ENCODE measurements at regions not wholly inside any gene's neighbourhood (a gene's known extent, or its start where the extent isn't known, plus 50 kb on each side); places are given as distances from the start of the nearest gene placed in this dataset.

- H3K36me3 ChIP-seq (ENCODE audit: control insufficient read depth, low read length): no peaks in the 10 kb centered on the region
- no peaks in the 10 kb centered on the region for H3K4me1 ChIP-seq (ENCODE audit: control insufficient read depth, low read length)
- H3K79me2 ChIP-seq (ENCODE audit: control insufficient read depth, low read length): no peaks in the 10 kb centered on the region
- no peaks in the 10 kb centered on the region for H3K9me2 ChIP-seq (replicated peaks; ENCODE audit: control insufficient read depth, low read length)
- TF ChIP-seq CTCF (IDR thresholded peaks at IDR 0.05; ENCODE audit: low read depth, low read length, poor library complexity, severe bottlenecking) (no peak), EZH2phosphoT487 (IDR thresholded peaks at IDR 0.05; ENCODE audit: borderline replicate concordance, low read length) (no peak)
- H3K27me3 ChIP-seq (ENCODE audit: control insufficient read depth, low read length): no peaks in the 10 kb centered on the region
- no peaks in the 10 kb centered on the region for H3K9me3 ChIP-seq (ENCODE audit: control insufficient read depth, insufficient read depth, low read length)
- no peak overlapping the region for H3K4me3 ChIP-seq (ENCODE audit: low read length)
- no peaks in the 10 kb centered on the region for H3F3A ChIP-seq (ENCODE audit: control insufficient read depth, insufficient read depth)
- no peaks in the 10 kb centered on the region for H4K20me1 ChIP-seq (ENCODE audit: control insufficient read depth, insufficient read depth, low read depth, low read length)
- H3K27ac ChIP-seq (ENCODE audit: low read depth, low read length): no peak overlapping the region
- no peak overlapping the region for H3K4me2 ChIP-seq (ENCODE audit: low read length)
These were observed 188.1 kb downstream of the SLITRK5 start for GRCh38 chr13:87859261-87859660.

GRCh38 chr13:87867426-87867825 lies 196.3 kb downstream of the SLITRK5 start:
- H3F3A ChIP-seq (ENCODE audit: control insufficient read depth, insufficient read depth): no peaks in the 10 kb centered on the region
- no peak overlapping the region for H3K4me3 ChIP-seq (ENCODE audit: low read length)
- no peaks in the 10 kb centered on the region for H3K4me1 ChIP-seq (ENCODE audit: control insufficient read depth, low read length)
- no peak for TF ChIP-seq CTCF (IDR thresholded peaks at IDR 0.05; ENCODE audit: low read depth, low read length, poor library complexity, severe bottlenecking)
- no peak for TF ChIP-seq EZH2phosphoT487 (IDR thresholded peaks at IDR 0.05; ENCODE audit: borderline replicate concordance, low read length)
- H4K20me1 ChIP-seq (ENCODE audit: control insufficient read depth, insufficient read depth, low read depth, low read length): no peaks in the 10 kb centered on the region
- H3K36me3 ChIP-seq (ENCODE audit: control insufficient read depth, low read length): no peaks in the 10 kb centered on the region
- no peak overlapping the region for H3K27ac ChIP-seq (ENCODE audit: low read depth, low read length)
- no peaks in the 10 kb centered on the region for H3K9me3 ChIP-seq (ENCODE audit: control insufficient read depth, insufficient read depth, low read length)
- H3K9me2 ChIP-seq (replicated peaks; ENCODE audit: control insufficient read depth, low read length): no peaks in the 10 kb centered on the region
- H3K4me2 ChIP-seq (ENCODE audit: low read length): no peak overlapping the region
- H3K27me3 ChIP-seq (ENCODE audit: control insufficient read depth, low read length): no peaks in the 10 kb centered on the region
- no peaks in the 10 kb centered on the region for H3K79me2 ChIP-seq (ENCODE audit: control insufficient read depth, low read length)

- Histone ChIP-seq H3K4me1 (ENCODE audit: control insufficient read depth, low read length) (no peaks in the 10 kb centered on the region), H3K27me3 (ENCODE audit: control insufficient read depth, low read length) (no peaks in the 10 kb centered on the region), H3K27ac (ENCODE audit: low read depth, low read length) (no peak overlapping the region), H3K4me3 (ENCODE audit: low read length) (no peak overlapping the region), H3F3A (ENCODE audit: control insufficient read depth, insufficient read depth) (no peaks in the 10 kb centered on the region), H3K36me3 (ENCODE audit: control insufficient read depth, low read length) (no peaks in the 10 kb centered on the region), H3K4me2 (ENCODE audit: low read length) (no peak overlapping the region), H3K9me3 (ENCODE audit: control insufficient read depth, insufficient read depth, low read length) (no peaks in the 10 kb centered on the region), H4K20me1 (ENCODE audit: control insufficient read depth, insufficient read depth, low read depth, low read length) (no peaks in the 10 kb centered on the region), H3K79me2 (ENCODE audit: control insufficient read depth, low read length) (no peaks in the 10 kb centered on the region), H3K9me2 (replicated peaks; ENCODE audit: control insufficient read depth, low read length) (no peaks in the 10 kb centered on the region)
- TF ChIP-seq CTCF (IDR thresholded peaks at IDR 0.05; ENCODE audit: low read depth, low read length, poor library complexity, severe bottlenecking): no peak
These were observed 197.6 kb downstream of the SLITRK5 start for GRCh38 chr13:87868731-87869130.

- Histone ChIP-seq H3K9me3 (ENCODE audit: control insufficient read depth, insufficient read depth, low read length) (no peaks in the 10 kb centered on the region), H3K4me3 (ENCODE audit: low read length) (no peak overlapping the region), H3K79me2 (ENCODE audit: control insufficient read depth, low read length) (no peaks in the 10 kb centered on the region), H3K9me2 (replicated peaks; ENCODE audit: control insufficient read depth, low read length) (no peaks in the 10 kb centered on the region), H3F3A (ENCODE audit: control insufficient read depth, insufficient read depth) (no peaks in the 10 kb centered on the region), H3K27me3 (ENCODE audit: control insufficient read depth, low read length) (no peaks in the 10 kb centered on the region), H3K27ac (ENCODE audit: low read depth, low read length) (no peak overlapping the region), H3K4me1 (ENCODE audit: control insufficient read depth, low read length) (no peaks in the 10 kb centered on the region), H4K20me1 (ENCODE audit: control insufficient read depth, insufficient read depth, low read depth, low read length) (no peaks in the 10 kb centered on the region), H3K4me2 (ENCODE audit: low read length) (no peak overlapping the region), H3K36me3 (ENCODE audit: control insufficient read depth, low read length) (no peaks in the 10 kb centered on the region)
- no peak for TF ChIP-seq CTCF (IDR thresholded peaks at IDR 0.05; ENCODE audit: low read depth, low read length, poor library complexity, severe bottlenecking)
- TF ChIP-seq EZH2phosphoT487 (IDR thresholded peaks at IDR 0.05; ENCODE audit: borderline replicate concordance, low read length): no peak
These were observed 201.6 kb downstream of the SLITRK5 start for GRCh38 chr13:87872813-87873212.
